ENCODE measurements at regions not wholly inside any gene's neighbourhood (a gene's known extent, or its start where the extent isn't known, plus 50 kb on each side); places are given as distances from the start of the nearest gene placed in this dataset.
A peak's percentile ranks its signal among the peaks of the same experiment; 100 is the strongest.

- DNase-seq, result no peak
- whole genome bisulfite sequencing (ENCODE audit: insufficient coverage, low lambda C conversion rate), result 100% methylated on average over 7 of the region's 14 CpGs
- peaks cover 16% of the 10 kb centered on the region for H3K4me1 ChIP-seq (ENCODE audit: control insufficient read depth, insufficient read depth, low read length)
- no peaks in the 10 kb centered on the region for H3K27me3 ChIP-seq (ENCODE audit: control insufficient read depth, insufficient read depth, low read length)
- no peak overlapping the region for H3K4me3 ChIP-seq (ENCODE audit: low read length)
- H3K36me3 ChIP-seq (ENCODE audit: control insufficient read depth, insufficient read depth, low read length), result no peaks in the 10 kb centered on the region
- no peak overlapping the region for H3K27ac ChIP-seq (ENCODE audit: low read length)
- H3K9me3 ChIP-seq (ENCODE audit: control insufficient read depth, low read depth, low read length), result no peaks in the 10 kb centered on the region
Observed at GRCh38 chr12:116404247-116404646, 126.8 kb upstream of the MED13L start.

- DNase-seq, result peak in 1 of 2 donors; percentile 68
- no CpG with 5 or more reads among the region's 6 CpGs for WGBS (ENCODE audit: insufficient coverage, low lambda C conversion rate)
- H3K27me3 ChIP-seq (ENCODE audit: control insufficient read depth, insufficient read depth, low read length), result no peaks in the 10 kb centered on the region
- no peaks in the 10 kb centered on the region for H3K9me3 ChIP-seq (ENCODE audit: control insufficient read depth, low read depth, low read length)
- no peak overlapping the region for H3K4me3 ChIP-seq (ENCODE audit: low read length)
- H3K27ac ChIP-seq (ENCODE audit: low read length), result peak overlapping the region; percentile 37
- no peaks in the 10 kb centered on the region for H3K36me3 ChIP-seq (ENCODE audit: control insufficient read depth, insufficient read depth, low read length)
- peaks cover 16% of the 10 kb centered on the region for H3K4me1 ChIP-seq (ENCODE audit: control insufficient read depth, insufficient read depth, low read length)
Observed at GRCh38 chr12:116404913-116405611, 127.6 kb upstream of the MED13L start.

GRCh38 chr12:116406529-116406928 is 129.0 kb upstream of the MED13L start:
- DNase-seq, result peak; percentile 93 to 95
- H3K36me3 ChIP-seq (ENCODE audit: control insufficient read depth, insufficient read depth, low read length), result no peaks in the 10 kb centered on the region
- H3K4me3 ChIP-seq (ENCODE audit: low read length), result no peak overlapping the region
- no peaks in the 10 kb centered on the region for H3K9me3 ChIP-seq (ENCODE audit: control insufficient read depth, low read depth, low read length)
- no peaks in the 10 kb centered on the region for H3K27me3 ChIP-seq (ENCODE audit: control insufficient read depth, insufficient read depth, low read length)
- 40% methylated on average over 1 of the region's 3 CpGs for WGBS (ENCODE audit: insufficient coverage, low lambda C conversion rate)
- H3K4me1 ChIP-seq (ENCODE audit: control insufficient read depth, insufficient read depth, low read length), result peaks cover 16% of the 10 kb centered on the region
- peak overlapping the region; percentile 61 for H3K27ac ChIP-seq (ENCODE audit: low read length)

- H3K27ac ChIP-seq (ENCODE audit: low read length), result no peak overlapping the region
- WGBS (ENCODE audit: insufficient coverage, low lambda C conversion rate), result 100% methylated on average over 3 of the region's 13 CpGs
- H3K4me3 ChIP-seq (ENCODE audit: low read length), result no peak overlapping the region
- H3K27me3 ChIP-seq (ENCODE audit: control insufficient read depth, insufficient read depth, low read length), result no peaks in the 10 kb centered on the region
- no peaks in the 10 kb centered on the region for H3K9me3 ChIP-seq (ENCODE audit: control insufficient read depth, low read depth, low read length)
- peaks cover 16% of the 10 kb centered on the region for H3K4me1 ChIP-seq (ENCODE audit: control insufficient read depth, insufficient read depth, low read length)
- no peaks in the 10 kb centered on the region for H3K36me3 ChIP-seq (ENCODE audit: control insufficient read depth, insufficient read depth, low read length)
- no peak for DNase-seq
Observed at GRCh38 chr12:116408489-116409250, 131.2 kb upstream of the MED13L start.

- no CpG with 5 or more reads among the region's 3 CpGs for WGBS (ENCODE audit: insufficient coverage, low lambda C conversion rate)
- Histone ChIP-seq H3K4me3 (ENCODE audit: low read length) (no peak overlapping the region), H3K36me3 (ENCODE audit: control insufficient read depth, insufficient read depth, low read length) (no peaks in the 10 kb centered on the region), H3K27me3 (ENCODE audit: control insufficient read depth, insufficient read depth, low read length) (no peaks in the 10 kb centered on the region), H3K27ac (ENCODE audit: low read length) (no peak overlapping the region), H3K9me3 (ENCODE audit: control insufficient read depth, low read depth, low read length) (no peaks in the 10 kb centered on the region), H3K4me1 (ENCODE audit: control insufficient read depth, insufficient read depth, low read length) (peaks cover 4% of the 10 kb centered on the region)
- no peak for DNase-seq
Observed at GRCh38 chr12:116411977-116412376, 134.5 kb upstream of the MED13L start.

- WGBS (ENCODE audit: insufficient coverage, low lambda C conversion rate), result no CpG with 5 or more reads among the region's 12 CpGs
- DNase-seq, result no peak
- no peak overlapping the region for H3K4me3 ChIP-seq (ENCODE audit: low read length)
- no peaks in the 10 kb centered on the region for H3K4me1 ChIP-seq (ENCODE audit: control insufficient read depth, insufficient read depth, low read length)
- H3K9me3 ChIP-seq (ENCODE audit: control insufficient read depth, low read depth, low read length), result no peaks in the 10 kb centered on the region
- no peak overlapping the region for H3K27ac ChIP-seq (ENCODE audit: low read length)
- no peaks in the 10 kb centered on the region for H3K27me3 ChIP-seq (ENCODE audit: control insufficient read depth, insufficient read depth, low read length)
- H3K36me3 ChIP-seq (ENCODE audit: control insufficient read depth, insufficient read depth, low read length), result no peaks in the 10 kb centered on the region
Observed at GRCh38 chr12:116414891-116415290, 137.4 kb upstream of the MED13L start.

- H3K4me3 ChIP-seq (ENCODE audit: low read length), result no peak overlapping the region
- no peaks in the 10 kb centered on the region for H3K4me1 ChIP-seq (ENCODE audit: control insufficient read depth, insufficient read depth, low read length)
- no peak overlapping the region for H3K27ac ChIP-seq (ENCODE audit: low read length)
- H3K36me3 ChIP-seq (ENCODE audit: control insufficient read depth, insufficient read depth, low read length), result no peaks in the 10 kb centered on the region
- no CpG with 5 or more reads among the region's 21 CpGs for WGBS (ENCODE audit: insufficient coverage, low lambda C conversion rate)
- H3K27me3 ChIP-seq (ENCODE audit: control insufficient read depth, insufficient read depth, low read length), result no peaks in the 10 kb centered on the region
- no peak for DNase-seq
- no peaks in the 10 kb centered on the region for H3K9me3 ChIP-seq (ENCODE audit: control insufficient read depth, low read depth, low read length)
Observed at GRCh38 chr12:116415408-116416108, 138.1 kb upstream of the MED13L start.

GRCh38 chr12:116416166-116416565 is 138.7 kb upstream of the MED13L start:
- no CpG with 5 or more reads among the region's 3 CpGs for WGBS (ENCODE audit: insufficient coverage, low lambda C conversion rate)
- Histone ChIP-seq H3K9me3 (ENCODE audit: control insufficient read depth, low read depth, low read length) (no peaks in the 10 kb centered on the region), H3K27me3 (ENCODE audit: control insufficient read depth, insufficient read depth, low read length) (no peaks in the 10 kb centered on the region), H3K4me1 (ENCODE audit: control insufficient read depth, insufficient read depth, low read length) (no peaks in the 10 kb centered on the region), H3K36me3 (ENCODE audit: control insufficient read depth, insufficient read depth, low read length) (no peaks in the 10 kb centered on the region), H3K4me3 (ENCODE audit: low read length) (no peak overlapping the region), H3K27ac (ENCODE audit: low read length) (no peak overlapping the region)
- DNase-seq, result peak in 1 of 2 donors; percentile 46

GRCh38 chr12:116418551-116418950 is 140.6 kb upstream of the MAP1LC3B2 start:
- Histone ChIP-seq H3K4me3 (ENCODE audit: low read length) (no peak overlapping the region), H3K36me3 (ENCODE audit: control insufficient read depth, insufficient read depth, low read length) (no peaks in the 10 kb centered on the region), H3K9me3 (ENCODE audit: control insufficient read depth, low read depth, low read length) (peaks cover 3% of the 10 kb centered on the region), H3K4me1 (ENCODE audit: control insufficient read depth, insufficient read depth, low read length) (peaks cover 2% of the 10 kb centered on the region), H3K27me3 (ENCODE audit: control insufficient read depth, insufficient read depth, low read length) (no peaks in the 10 kb centered on the region), H3K27ac (ENCODE audit: low read length) (no peak overlapping the region)
- no peak for DNase-seq
- no CpG with 5 or more reads among the region's 9 CpGs for WGBS (ENCODE audit: insufficient coverage, low lambda C conversion rate)

- Histone ChIP-seq H3K27me3 (ENCODE audit: control insufficient read depth, insufficient read depth, low read length) (no peaks in the 10 kb centered on the region), H3K4me1 (ENCODE audit: control insufficient read depth, insufficient read depth, low read length) (peaks cover 2% of the 10 kb centered on the region), H3K4me3 (ENCODE audit: low read length) (no peak overlapping the region), H3K36me3 (ENCODE audit: control insufficient read depth, insufficient read depth, low read length) (no peaks in the 10 kb centered on the region), H3K27ac (ENCODE audit: low read length) (no peak overlapping the region), H3K9me3 (ENCODE audit: control insufficient read depth, low read depth, low read length) (peaks cover 3% of the 10 kb centered on the region)
- no peak for DNase-seq
- no CpG with 5 or more reads among the region's 8 CpGs for WGBS (ENCODE audit: insufficient coverage, low lambda C conversion rate)
Observed at GRCh38 chr12:116420227-116420880, 138.8 kb upstream of the MAP1LC3B2 start.

Data from large intestine (tissue), 3 donors.